ENCODE measurements at regions not wholly inside any gene's neighbourhood (a gene's known extent, or its start where the extent isn't known, plus 50 kb on each side); places are given as distances from the start of the nearest gene placed in this dataset.

DNA sequence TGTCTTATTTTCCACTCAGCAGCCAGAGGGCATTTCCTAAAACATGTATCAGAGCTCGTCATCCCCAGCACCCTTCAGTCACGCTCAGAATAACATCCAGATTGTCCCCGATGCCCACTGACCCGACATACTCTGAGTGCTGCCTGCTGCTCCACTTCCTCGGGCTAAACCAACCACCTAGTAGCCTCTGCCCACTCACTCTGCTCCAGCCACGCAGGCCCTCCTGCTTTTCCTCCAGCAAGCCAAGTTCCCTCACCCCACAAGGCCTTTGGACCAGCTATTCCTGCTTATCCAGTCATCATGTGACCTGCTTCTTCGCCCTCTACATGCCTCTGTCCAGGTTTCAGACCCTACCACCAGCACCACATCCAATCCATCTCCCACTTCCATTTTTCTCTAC lies 454.2 kb downstream of the CD83 start:
- no CpG with 5 or more reads among the region's 7 CpGs for WGBS (ENCODE audit: extremely low coverage, insufficient read length, low lambda C conversion rate)
- Histone ChIP-seq H3K27ac (ENCODE audit: insufficient read length, low read depth, low read length) (no peak overlapping the region), H4K20me1 (ENCODE audit: control insufficient read depth, insufficient read depth, insufficient read length) (no peaks in the 10 kb centered on the region), H4K5ac (ENCODE audit: insufficient read length, low read depth, low read length) (no peak overlapping the region), H2BK12ac (ENCODE audit: insufficient read length, low read depth, low read length) (no peak overlapping the region), H2BK120ac (ENCODE audit: low read depth, low read length, poor library complexity, severe bottlenecking) (no peak overlapping the region), H3K79me2 (ENCODE audit: insufficient read depth, low read length) (no peaks in the 10 kb centered on the region), H4K91ac (ENCODE audit: insufficient read length, low read depth, low read length) (no peak overlapping the region), H3K9me3 (ENCODE audit: control insufficient read depth, low read depth, low read length) (no peaks in the 10 kb centered on the region), H3K18ac (ENCODE audit: insufficient read length, low read depth, low read length) (no peak overlapping the region), H3K4me1 (ENCODE audit: insufficient read depth, low read length) (no peaks in the 10 kb centered on the region), H3K79me1 (ENCODE audit: insufficient read depth, low read depth, low read length, poor library complexity, severe bottlenecking) (no peaks in the 10 kb centered on the region), H3K4me2 (ENCODE audit: insufficient read depth, insufficient read length, low read length) (no peak overlapping the region), H3T11ph (ENCODE audit: low read length) (no peak overlapping the region), H3K9ac (ENCODE audit: extremely low read depth, insufficient read length, low read length) (no peak overlapping the region), H2AFZ (ENCODE audit: low read length) (no peak overlapping the region), H2BK5ac (ENCODE audit: insufficient read length, low read length) (no peak overlapping the region), H3K27me3 (ENCODE audit: insufficient read depth, low read length) (no peaks in the 10 kb centered on the region), H3K14ac (ENCODE audit: insufficient read depth, low read length) (no peak overlapping the region), H2BK20ac (ENCODE audit: low read depth, low read length, poor library complexity, severe bottlenecking) (no peak overlapping the region), H2AK5ac (ENCODE audit: insufficient read length, low read length) (no peak overlapping the region), H2BK15ac (ENCODE audit: low read depth, low read length) (no peak overlapping the region), H3K23me2 (ENCODE audit: insufficient read length, low read depth, low read length, poor library complexity, severe bottlenecking) (no peaks in the 10 kb centered on the region), H3K4ac (ENCODE audit: low read depth, low read length) (no peak overlapping the region), H4K8ac (replicated peaks; ENCODE audit: insufficient read length, low read depth, low read length) (no peak overlapping the region), H3K56ac (ENCODE audit: insufficient read length, low read depth, low read length) (no peak overlapping the region), H3K23ac (ENCODE audit: insufficient read length, low read depth, low read length) (no peak overlapping the region)
- TF ChIP-seq CTCF (conservative IDR thresholded peaks at IDR 0.05) = no peak
- Mint-ChIP-seq H3K4me3 (no peak overlapping the region), H3K27me3 (ENCODE audit: low read depth) (peaks cover 2% of the 10 kb centered on the region; the same call in 1 of the 2 replicates), H3K9me3 (peaks cover 3 to 4% of the 10 kb centered on the region in 2 experiments; a peak in 3 of 5 replicates), H3K4me1 (peaks cover 12 to 16% of the 10 kb centered on the region in 2 experiments), H3K27ac (no peak overlapping the region; a peak in 2 of 7 replicates), H3K36me3 (ENCODE audit: insufficient read depth in 1 of 3, low read depth in 3 of 3) (peaks cover 0 to 4% (median 1%) of the 10 kb centered on the region in 3 experiments; a peak in 3 of 7 replicates)
- DNase-seq = no peak
